ENCODE measurements at regions not wholly inside any gene's neighbourhood (a gene's known extent, or its start where the extent isn't known, plus 50 kb on each side); places are given as distances from the start of the nearest gene placed in this dataset.

DNA sequence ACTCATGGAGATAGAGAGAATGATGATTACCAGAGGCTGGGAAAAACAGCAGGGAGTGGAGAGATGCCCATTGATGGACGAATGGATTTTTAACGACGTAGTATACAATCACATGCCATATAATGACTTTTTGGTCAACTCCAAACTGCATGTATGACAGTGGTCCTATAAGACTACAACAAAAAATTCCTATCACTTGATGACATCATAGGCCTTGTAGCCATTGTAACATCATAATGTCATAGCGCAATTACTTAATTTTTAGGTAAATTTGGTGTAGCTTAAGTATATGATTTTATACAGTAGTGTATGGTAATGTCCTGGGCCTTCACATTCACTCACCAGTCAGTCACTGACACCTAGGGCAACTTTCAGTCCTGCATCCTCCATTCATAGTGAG, 264.3 kb downstream of the RAP2B start:
- no peak for DNase-seq (ENCODE audit: low read depth)

DNA sequence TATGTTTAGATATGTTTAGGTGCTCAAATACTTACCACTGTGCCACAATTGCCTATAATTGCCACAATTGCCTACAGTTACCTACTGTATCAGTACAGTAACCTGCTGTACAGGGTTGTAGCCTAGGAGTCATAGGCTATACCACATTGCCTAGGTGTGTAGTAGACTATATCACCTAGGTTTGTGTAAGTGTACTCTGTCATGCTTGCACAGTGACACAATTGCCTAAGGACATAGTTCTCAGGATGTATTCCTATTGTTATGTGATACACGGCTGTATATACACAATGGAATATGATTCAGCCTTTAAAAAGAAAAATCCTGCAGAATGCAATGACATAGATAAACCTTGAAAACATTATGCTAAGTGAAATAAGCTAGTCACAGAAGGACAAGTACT, 264.8 kb downstream of the RAP2B start:
- TF ChIP-seq, protein P1, sequence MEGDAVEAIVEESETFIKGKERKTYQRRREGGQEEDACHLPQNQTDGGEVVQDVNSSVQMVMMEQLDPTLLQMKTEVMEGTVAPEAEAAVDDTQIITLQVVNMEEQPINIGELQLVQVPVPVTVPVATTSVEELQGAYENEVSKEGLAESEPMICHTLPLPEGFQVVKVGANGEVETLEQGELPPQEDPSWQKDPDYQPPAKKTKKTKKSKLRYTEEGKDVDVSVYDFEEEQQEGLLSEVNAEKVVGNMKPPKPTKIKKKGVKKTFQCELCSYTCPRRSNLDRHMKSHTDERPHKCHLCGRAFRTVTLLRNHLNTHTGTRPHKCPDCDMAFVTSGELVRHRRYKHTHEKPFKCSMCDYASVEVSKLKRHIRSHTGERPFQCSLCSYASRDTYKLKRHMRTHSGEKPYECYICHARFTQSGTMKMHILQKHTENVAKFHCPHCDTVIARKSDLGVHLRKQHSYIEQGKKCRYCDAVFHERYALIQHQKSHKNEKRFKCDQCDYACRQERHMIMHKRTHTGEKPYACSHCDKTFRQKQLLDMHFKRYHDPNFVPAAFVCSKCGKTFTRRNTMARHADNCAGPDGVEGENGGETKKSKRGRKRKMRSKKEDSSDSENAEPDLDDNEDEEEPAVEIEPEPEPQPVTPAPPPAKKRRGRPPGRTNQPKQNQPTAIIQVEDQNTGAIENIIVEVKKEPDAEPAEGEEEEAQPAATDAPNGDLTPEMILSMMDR (IDR thresholded peaks at IDR 0.05; ENCODE audit: low read depth, low read length, missing control alignments), result no peak
- DNase-seq (ENCODE audit: low read depth), result no peak
- in situ Hi-C loops (cut with HindIII; ENCODE audit: low sequenced_read_pairs), result no loop called here
- no peak overlapping the region for H3K4me3 ChIP-seq (ENCODE audit: low read depth, low read length)

More for the DNA sequence above, 264.3 kb downstream of the RAP2B start:
- no peak overlapping the region for H3K4me3 ChIP-seq (ENCODE audit: low read depth, low read length)
- TF ChIP-seq, protein P1 (IDR thresholded peaks at IDR 0.05; ENCODE audit: low read depth, low read length, missing control alignments), result no peak
- in situ Hi-C loops (cut with HindIII; ENCODE audit: low sequenced_read_pairs), result no loop called here

DNA sequence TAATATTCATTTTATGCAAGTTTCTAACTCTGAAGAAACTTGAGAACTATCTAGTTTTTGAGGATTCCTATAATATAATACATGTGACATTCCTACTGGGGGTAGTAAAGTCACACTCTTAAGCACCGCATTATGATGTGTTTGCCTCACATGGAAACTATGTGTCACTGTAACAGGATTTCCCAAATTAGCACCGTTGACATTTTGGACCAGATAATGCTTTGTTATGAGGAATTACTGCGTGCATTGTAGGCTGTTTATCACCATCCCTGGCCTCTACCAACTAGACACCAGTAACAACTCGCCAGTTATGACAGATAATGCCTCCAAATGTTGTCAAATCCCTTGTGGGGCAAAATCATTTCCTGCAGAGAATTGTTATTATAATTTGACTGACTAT, 267.8 kb downstream of the RAP2B start:
- TF ChIP-seq, protein P1 (IDR thresholded peaks at IDR 0.05; ENCODE audit: low read depth, low read length, missing control alignments), result no peak
- no peak for DNase-seq (ENCODE audit: low read depth)
- no peak overlapping the region for H3K4me3 ChIP-seq (ENCODE audit: low read depth, low read length)
- in situ Hi-C loops (cut with HindIII; ENCODE audit: low sequenced_read_pairs), result no loop called here

DNA sequence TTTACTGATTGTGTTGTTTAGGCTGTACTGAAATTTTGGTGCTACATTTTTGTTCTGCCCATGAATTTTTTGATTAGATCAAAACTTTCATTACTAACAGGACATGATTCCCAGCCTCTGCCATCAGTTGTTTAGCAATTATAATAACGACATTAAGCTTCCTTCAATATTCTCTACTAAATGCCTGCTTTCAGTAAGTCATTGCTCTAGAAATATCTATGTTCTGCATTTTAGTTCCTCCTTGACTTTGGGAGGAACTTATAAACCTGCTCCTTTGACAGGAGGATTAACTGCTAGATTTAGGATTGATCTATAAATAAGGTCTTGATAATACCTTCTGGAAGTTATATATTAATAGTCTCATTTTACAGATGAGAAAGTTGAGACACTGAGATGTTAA, 269.1 kb downstream of the RAP2B start:
- TF ChIP-seq, protein P1 (IDR thresholded peaks at IDR 0.05; ENCODE audit: low read depth, low read length, missing control alignments), result no peak
- DNase-seq (ENCODE audit: low read depth), result no peak
- no peak overlapping the region for H3K4me3 ChIP-seq (ENCODE audit: low read depth, low read length)
- in situ Hi-C loops (cut with HindIII; ENCODE audit: low sequenced_read_pairs), result no loop called here

DNA sequence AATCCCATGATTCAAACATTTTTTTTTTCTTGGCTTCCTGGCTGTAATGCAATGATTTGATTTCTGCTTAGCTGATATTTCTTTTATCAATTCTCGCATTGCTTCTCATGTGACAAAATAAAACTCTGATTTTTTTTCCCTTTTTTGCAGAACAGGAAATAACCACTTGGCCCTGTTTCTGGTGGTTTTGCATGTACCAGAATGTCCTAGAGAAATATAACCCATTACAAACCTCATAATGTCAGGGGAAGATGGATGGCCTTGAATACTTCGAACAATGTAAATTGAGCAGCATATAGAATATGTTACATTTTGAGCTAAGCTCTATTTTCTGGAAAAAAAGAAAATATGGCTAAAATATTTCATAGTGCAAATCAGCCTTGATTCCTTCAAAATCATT, 275.6 kb downstream of the RAP2B start:
- no peak overlapping the region for H3K4me3 ChIP-seq (ENCODE audit: low read depth, low read length)
- in situ Hi-C loops (cut with HindIII; ENCODE audit: low sequenced_read_pairs), result no loop called here
- TF ChIP-seq, protein P1 (IDR thresholded peaks at IDR 0.05; ENCODE audit: low read depth, low read length, missing control alignments), result no peak
- DNase-seq (ENCODE audit: low read depth), result no peak

DNA sequence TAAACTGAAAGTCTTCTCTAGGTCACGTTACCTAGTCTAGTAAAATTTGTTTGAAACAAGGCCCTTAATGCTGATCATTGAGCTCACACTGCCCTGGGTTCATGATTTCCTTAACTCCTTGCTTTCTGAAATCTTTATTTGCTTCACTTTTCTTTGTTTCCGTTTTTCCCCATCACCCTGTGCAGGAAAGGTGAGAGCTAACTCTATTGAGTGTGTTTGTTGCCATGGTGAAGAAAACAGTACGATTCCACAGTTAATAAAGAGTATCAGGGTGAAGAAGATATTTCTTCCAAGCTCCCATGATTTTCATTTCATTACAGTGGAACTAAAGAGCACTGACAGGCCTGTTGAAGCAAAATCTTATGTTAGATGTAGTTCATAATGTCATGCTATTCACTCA, 276.2 kb downstream of the RAP2B start:
- TF ChIP-seq, protein P1 (IDR thresholded peaks at IDR 0.05; ENCODE audit: low read depth, low read length, missing control alignments), result no peak
- no peak overlapping the region for H3K4me3 ChIP-seq (ENCODE audit: low read depth, low read length)
- in situ Hi-C loops (cut with HindIII; ENCODE audit: low sequenced_read_pairs), result no loop called here
- no peak for DNase-seq (ENCODE audit: low read depth)

DNA sequence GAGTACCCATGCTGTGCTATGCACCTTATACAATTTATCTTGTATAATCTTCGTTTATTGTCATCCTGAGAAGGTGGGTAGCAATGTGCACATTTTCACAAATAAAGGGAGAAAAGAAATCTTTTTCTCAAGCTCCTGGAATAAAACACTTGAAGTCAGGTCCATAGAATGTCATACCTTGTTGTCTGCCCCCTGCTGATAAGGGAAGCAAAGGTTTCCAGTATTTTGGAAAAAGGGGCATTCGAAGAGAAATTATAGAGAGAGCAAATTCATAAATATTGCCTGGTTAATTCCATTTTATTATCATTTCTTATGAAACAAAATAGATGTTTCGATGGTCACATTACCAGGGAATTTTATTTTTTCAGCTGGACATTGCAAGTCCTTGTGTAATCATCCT, 277.8 kb downstream of the RAP2B start:
- no peak overlapping the region for H3K4me3 ChIP-seq (ENCODE audit: low read depth, low read length)
- TF ChIP-seq, protein P1 (IDR thresholded peaks at IDR 0.05; ENCODE audit: low read depth, low read length, missing control alignments), result no peak
- in situ Hi-C loops (cut with HindIII; ENCODE audit: low sequenced_read_pairs), result no loop called here
- DNase-seq (ENCODE audit: low read depth), result no peak

Measured in astrocyte of the cerebellum (primary cell).